Right atrium auricular region (tissue), 2 donors: ENCODE measurements at regions not wholly inside any gene's neighbourhood (a gene's known extent, or its start where the extent isn't known, plus 50 kb on each side); places are given as distances from the start of the nearest gene placed in this dataset.
A peak's percentile ranks its signal among the peaks of the same experiment; 100 is the strongest.

ENCODE experiments used
- DNase-seq: peaks from one replicate; pipeline ENCODE4 v3.0.0-alpha.2; 2019; ENCODE audit warnings: low spot score
- H3K27ac ChIP-seq, 2 donors: fragments of 200-600 bp; sonication (generic); 1 replicate in 1 of 2; 2 replicates in 1 of 2; pipeline ENCODE4 v1.5.1; 2016 to 2019
- H3K27me3 ChIP-seq, 2 donors: fragments of 200-600 bp; sonication (generic); one replicate each; pipeline versions ENCODE4 v1.5.1 to v1.6.0; 2017 to 2019
- H3K36me3 ChIP-seq: fragments of 200-600 bp; sonication (generic); one replicate; pipeline ENCODE4 v1.5.1; 2016
- H3K4me1 ChIP-seq, 2 donors: fragments of 200-600 bp; sonication (generic); one replicate each; pipeline versions ENCODE4 v1.5.1 to v1.6.0; 2017 to 2019
- H3K4me3 ChIP-seq, 2 donors: fragments of 200-600 bp; sonication (generic); 1 replicate in 1 of 2; 2 replicates in 1 of 2; pipeline ENCODE4 v1.5.1; 2017 to 2019; ENCODE audit warnings: mild to moderate bottlenecking in 1 of 2, moderate library complexity in 1 of 2
- H3K9me3 ChIP-seq, 2 donors: fragments of 200-600 bp; sonication (generic); one replicate each; pipeline ENCODE4 v1.5.1; 2019
- TF ChIP-seq, protein P1 (sequence below), 2 donors: fragments of 200-600 bp; sonication (generic); IDR thresholded peaks; one replicate each; pipeline ENCODE4 v1.5.1; 2019; ENCODE audit warnings: antibody characterized with exemption in 2 of 2

DNA sequence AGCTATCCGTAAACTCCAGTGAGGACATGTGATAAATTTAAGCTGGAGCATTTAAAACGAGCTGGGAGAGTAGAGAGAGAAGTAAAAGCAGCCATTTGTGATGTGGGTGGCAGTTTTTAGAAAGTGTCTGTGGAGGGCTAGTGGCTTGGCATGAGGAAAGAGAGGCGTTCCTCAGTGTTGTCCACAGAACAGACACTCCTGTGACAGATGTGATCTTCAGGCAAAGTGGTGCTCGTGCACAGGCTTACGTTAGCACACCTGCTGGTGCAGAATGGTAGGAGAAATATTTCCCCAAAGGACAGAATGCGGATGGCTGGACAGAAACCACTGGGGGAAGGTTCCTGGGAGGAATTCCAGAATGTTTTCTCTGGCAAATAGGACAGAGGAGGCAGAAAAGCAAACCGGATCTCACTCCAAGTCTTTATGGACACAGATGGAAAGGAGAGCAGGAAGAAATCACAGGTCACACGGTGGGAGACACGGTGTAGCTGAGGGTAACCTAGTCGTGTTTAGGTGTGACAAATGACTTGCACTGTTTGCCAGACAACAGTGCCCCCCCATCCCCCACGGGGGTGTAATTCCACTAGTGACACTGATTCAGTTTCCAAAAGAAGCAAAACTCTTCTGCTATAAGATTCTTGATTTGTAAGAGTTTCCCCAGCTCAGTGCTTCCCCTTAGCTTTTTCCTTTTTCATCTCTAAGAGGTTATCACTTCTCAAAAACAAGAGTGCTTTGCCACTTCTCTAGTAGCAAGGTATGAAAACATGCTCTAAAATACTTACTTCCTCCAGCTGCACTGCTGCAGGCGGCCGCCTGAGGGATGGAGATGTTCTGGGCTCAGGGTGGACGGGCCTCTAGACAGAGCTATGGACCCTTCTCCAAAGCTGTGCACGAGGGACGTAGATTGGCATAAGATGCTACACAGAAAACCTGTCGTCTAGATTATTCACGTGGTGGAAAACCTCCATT is 293.2 kb downstream of the QKI start:
- no peaks in the 10 kb centered on the region for H3K27me3 ChIP-seq
- no peak overlapping the region for H3K4me3 ChIP-seq
- peak overlapping the region; percentile 20 for H3K27ac ChIP-seq
- DNase-seq, result no peak
- TF ChIP-seq, protein P1, sequence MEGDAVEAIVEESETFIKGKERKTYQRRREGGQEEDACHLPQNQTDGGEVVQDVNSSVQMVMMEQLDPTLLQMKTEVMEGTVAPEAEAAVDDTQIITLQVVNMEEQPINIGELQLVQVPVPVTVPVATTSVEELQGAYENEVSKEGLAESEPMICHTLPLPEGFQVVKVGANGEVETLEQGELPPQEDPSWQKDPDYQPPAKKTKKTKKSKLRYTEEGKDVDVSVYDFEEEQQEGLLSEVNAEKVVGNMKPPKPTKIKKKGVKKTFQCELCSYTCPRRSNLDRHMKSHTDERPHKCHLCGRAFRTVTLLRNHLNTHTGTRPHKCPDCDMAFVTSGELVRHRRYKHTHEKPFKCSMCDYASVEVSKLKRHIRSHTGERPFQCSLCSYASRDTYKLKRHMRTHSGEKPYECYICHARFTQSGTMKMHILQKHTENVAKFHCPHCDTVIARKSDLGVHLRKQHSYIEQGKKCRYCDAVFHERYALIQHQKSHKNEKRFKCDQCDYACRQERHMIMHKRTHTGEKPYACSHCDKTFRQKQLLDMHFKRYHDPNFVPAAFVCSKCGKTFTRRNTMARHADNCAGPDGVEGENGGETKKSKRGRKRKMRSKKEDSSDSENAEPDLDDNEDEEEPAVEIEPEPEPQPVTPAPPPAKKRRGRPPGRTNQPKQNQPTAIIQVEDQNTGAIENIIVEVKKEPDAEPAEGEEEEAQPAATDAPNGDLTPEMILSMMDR (IDR thresholded peaks at IDR 0.05), result no peak
- H3K9me3 ChIP-seq, result no peaks in the 10 kb centered on the region
- H3K4me1 ChIP-seq, result peaks cover 0 to 60% of the 10 kb centered on the region in 2 donors
- no peaks in the 10 kb centered on the region for H3K36me3 ChIP-seq

DNA sequence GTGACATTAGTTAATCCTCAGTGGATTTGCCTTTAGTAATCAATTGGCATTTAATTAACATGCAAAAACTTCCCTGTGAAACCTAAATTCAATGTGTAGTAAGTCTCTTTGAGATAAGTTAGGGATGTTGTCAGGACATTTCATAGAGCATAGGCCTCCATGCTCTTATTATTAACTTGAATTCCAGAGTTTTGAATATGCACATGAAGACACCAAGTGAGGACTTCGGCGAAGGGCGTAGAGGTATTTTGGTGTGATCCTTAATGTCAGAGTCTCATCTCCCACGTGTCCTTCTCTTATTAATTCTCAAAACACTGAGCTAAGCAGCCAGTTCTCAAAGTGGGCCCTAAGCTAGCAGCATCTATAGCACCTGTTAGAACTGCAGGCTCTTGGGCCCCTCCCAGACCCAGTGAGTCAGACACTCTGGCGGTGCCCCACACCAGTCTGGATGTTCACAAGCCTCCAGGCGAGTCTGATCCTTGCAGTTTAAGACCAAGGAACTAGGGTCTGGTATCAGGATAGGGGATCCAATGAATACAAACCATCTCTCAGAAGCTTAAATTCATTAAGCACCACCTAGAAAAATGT is 292.1 kb downstream of the QKI start:
- peaks cover 0 to 54% of the 10 kb centered on the region in 2 donors for H3K4me1 ChIP-seq
- no peak for DNase-seq
- H3K36me3 ChIP-seq, result no peaks in the 10 kb centered on the region
- no peak overlapping the region for H3K4me3 ChIP-seq
- no peak overlapping the region for H3K27ac ChIP-seq
- TF ChIP-seq, protein P1 (IDR thresholded peaks at IDR 0.05), result no peak
- H3K27me3 ChIP-seq, result no peaks in the 10 kb centered on the region
- H3K9me3 ChIP-seq, result no peaks in the 10 kb centered on the region

DNA sequence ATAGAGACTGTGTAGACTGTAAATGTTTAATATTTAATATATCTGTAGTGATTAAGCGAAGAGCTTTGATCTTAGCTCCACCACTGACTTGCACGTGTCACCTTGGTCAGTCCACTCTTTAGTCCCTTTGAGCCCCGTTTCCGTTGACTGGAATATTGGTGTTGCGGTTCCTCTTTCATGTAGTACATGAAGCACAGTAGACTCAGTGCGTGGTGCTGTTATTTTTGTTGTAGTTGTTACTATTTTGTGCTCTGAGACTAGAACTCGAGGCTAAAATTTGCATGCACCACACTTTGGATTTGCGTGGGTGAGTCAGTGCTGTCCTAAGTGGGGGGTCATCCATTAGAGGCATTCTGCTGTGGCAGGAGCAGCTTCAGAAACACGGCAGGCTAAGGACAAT is 291.4 kb downstream of the QKI start:
- H3K9me3 ChIP-seq, result no peaks in the 10 kb centered on the region
- H3K4me3 ChIP-seq, result no peak overlapping the region
- H3K27me3 ChIP-seq, result no peaks in the 10 kb centered on the region
- no peaks in the 10 kb centered on the region for H3K36me3 ChIP-seq
- TF ChIP-seq, protein P1 (IDR thresholded peaks at IDR 0.05), result no peak
- no peak for DNase-seq
- H3K27ac ChIP-seq, result no peak overlapping the region
- peaks cover 0 to 49% of the 10 kb centered on the region in 2 donors for H3K4me1 ChIP-seq

DNA sequence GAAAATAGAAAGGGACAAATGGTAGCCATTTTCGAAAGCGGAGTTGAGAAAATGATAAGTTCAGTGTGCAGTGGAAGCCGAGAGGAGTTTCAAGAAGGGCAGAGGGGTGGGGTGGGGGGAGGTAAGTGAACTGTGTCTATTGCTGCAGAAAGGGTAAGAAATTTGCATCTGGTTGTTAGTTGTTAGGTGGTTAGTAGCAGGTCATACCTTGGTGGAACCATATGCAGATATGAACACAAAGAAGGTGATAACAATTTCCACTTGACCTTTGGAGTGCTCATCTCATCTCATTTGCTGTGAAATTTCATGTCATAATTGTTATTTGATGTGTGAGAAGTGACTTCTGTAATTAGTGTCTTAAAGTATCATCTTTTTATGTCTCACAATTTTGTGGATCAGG is 288.2 kb downstream of the QKI start:
- H3K36me3 ChIP-seq, result no peaks in the 10 kb centered on the region
- no peak overlapping the region for H3K27ac ChIP-seq
- H3K27me3 ChIP-seq, result no peaks in the 10 kb centered on the region
- TF ChIP-seq, protein P1 (IDR thresholded peaks at IDR 0.05), result no peak
- no peak for DNase-seq
- H3K4me1 ChIP-seq, result peaks cover 0 to 18% of the 10 kb centered on the region in 2 donors
- no peak overlapping the region for H3K4me3 ChIP-seq
- no peaks in the 10 kb centered on the region for H3K9me3 ChIP-seq

DNA sequence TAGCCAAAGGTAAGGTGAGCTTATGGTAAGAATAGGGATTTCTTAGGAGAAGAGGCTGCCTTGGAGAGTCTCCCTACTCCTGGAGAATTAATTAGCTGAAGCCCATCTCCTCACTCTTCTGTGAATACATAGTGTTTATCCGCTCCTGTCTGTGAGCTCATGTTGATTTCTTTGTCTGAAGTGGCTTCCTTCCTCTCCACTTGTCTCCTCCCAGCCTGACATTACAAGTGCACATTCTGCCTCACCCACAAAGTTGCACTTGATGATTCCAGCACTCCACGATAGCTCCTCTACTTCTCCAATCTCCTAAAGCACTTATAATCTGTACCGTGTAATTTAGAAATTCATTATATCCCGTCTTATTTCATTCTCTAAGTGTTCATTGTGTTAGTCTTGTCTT is 287.2 kb downstream of the QKI start:
- H3K9me3 ChIP-seq, result no peaks in the 10 kb centered on the region
- DNase-seq, result no peak
- H3K27me3 ChIP-seq, result no peaks in the 10 kb centered on the region
- no peaks in the 10 kb centered on the region for H3K36me3 ChIP-seq
- no peak overlapping the region for H3K27ac ChIP-seq
- TF ChIP-seq, protein P1 (IDR thresholded peaks at IDR 0.05), result no peak
- peaks cover 0 to 8% of the 10 kb centered on the region in 2 donors for H3K4me1 ChIP-seq
- H3K4me3 ChIP-seq, result no peak overlapping the region
